ENCODE measurements at regions not wholly inside any gene's neighbourhood (a gene's known extent, or its start where the extent isn't known, plus 50 kb on each side); places are given as distances from the start of the nearest gene placed in this dataset.

GRCh38 chr2:201536754-201537153 is 85.2 kb downstream of the STRADB start:
- no peaks in the 10 kb centered on the region for H3K79me1 ChIP-seq (ENCODE audit: low read depth, low read length)
- no peak overlapping the region for H3K4me3 ChIP-seq (ENCODE audit: extremely low read depth in 1 of 4, insufficient read depth in 2 of 4, low read depth in 3 of 4, low read length in 4 of 4)
- H2BK5ac ChIP-seq (ENCODE audit: low read depth, low read length) = no peak overlapping the region
- no peak overlapping the region for H2BK15ac ChIP-seq (ENCODE audit: low read length)
- H3K79me2 ChIP-seq (ENCODE audit: control insufficient read depth in 1 of 2, insufficient read depth in 2 of 2, low read length in 2 of 2) = no peaks in the 10 kb centered on the region
- WGBS, 2 experiments (ENCODE audit: extremely low coverage in 1 of 2, insufficient coverage in 1 of 2, insufficient read length in 1 of 2, insufficient replicate concordance in 2 of 2, low coverage in 1 of 2, low lambda C conversion rate in 2 of 2, missing lambda C conversion rate in 1 of 2) = 96% methylated on average over 1 of the region's 1 CpG; no CpG with 5 or more reads in 1 of the 2 experiments
- H3K56ac ChIP-seq (replicated peaks; ENCODE audit: insufficient read length, low read depth, low read length) = no peak overlapping the region
- DNase-seq (ENCODE audit: low read depth in 1 of 2, low spot score in 2 of 2) (no peak), FAIRE-seq (no peak)
- H3K27ac ChIP-seq (ENCODE audit: low read depth, low read length) = no peak overlapping the region
- H2AFZ ChIP-seq (ENCODE audit: low read length) = no peak overlapping the region
- no peak overlapping the region for H3K4ac ChIP-seq (replicated peaks; ENCODE audit: insufficient read length, low read depth, low read length)
- no peak overlapping the region for H2BK20ac ChIP-seq (ENCODE audit: low read length)
- TF ChIP-seq CEBPB (IDR thresholded peaks at IDR 0.05; ENCODE audit: low read depth, low read length) = no peak
- TF ChIP-seq GTF2F1 (IDR thresholded peaks at IDR 0.05; ENCODE audit: borderline replicate concordance, low read depth, low read length) = no peak
- TF ChIP-seq JUND (IDR thresholded peaks at IDR 0.05; ENCODE audit: low read length) = no peak
- TF ChIP-seq CHD1 (IDR thresholded peaks at IDR 0.05; ENCODE audit: low read depth, low read length) = no peak
- TF ChIP-seq CREB1 (IDR thresholded peaks at IDR 0.05) = no peak
- no peak overlapping the region for H3K14ac ChIP-seq (ENCODE audit: insufficient read length)
- H4K8ac ChIP-seq (ENCODE audit: extremely low read depth, insufficient read depth, low read length) = no peak overlapping the region
- H3K18ac ChIP-seq (ENCODE audit: extremely low read depth, low read length) = no peak overlapping the region
- POLR2A ChIA-PET (ENCODE audit: partially characterized antibody) = no interaction called here
- H3K36me3 ChIP-seq (ENCODE audit: control insufficient read depth in 2 of 4, insufficient read depth in 4 of 4, low read length in 3 of 4) = no peaks in the 10 kb centered on the region
- H2BK12ac ChIP-seq (ENCODE audit: low read depth, low read length) = no peak overlapping the region
- H3K27me3 ChIP-seq (replicated peaks in 1 of 4; ENCODE audit: control insufficient read depth in 3 of 4, extremely low read depth in 1 of 4, insufficient read depth in 3 of 4, low read length in 3 of 4) = no peaks in the 10 kb centered on the region
- no peak overlapping the region for H3K9ac ChIP-seq (replicated peaks in 1 of 4; ENCODE audit: extremely low read depth in 1 of 4, low read depth in 3 of 4, low read length in 3 of 4)
- peaks cover 2 to 8% of the 10 kb centered on the region in 2 experiments; a peak in 2 of 4 replicates for H3K9me3 ChIP-seq (ENCODE audit: insufficient read depth in 2 of 2, low read depth in 1 of 2, low read length in 1 of 2)
- no peaks in the 10 kb centered on the region for H3K23me2 ChIP-seq (ENCODE audit: low read depth, low read length)
- CTCF ChIA-PET (ENCODE audit: partially characterized antibody) = no interaction called here
- H4K5ac ChIP-seq (ENCODE audit: insufficient read length, low read depth, low read length) = no peak overlapping the region
- H4K91ac ChIP-seq (replicated peaks; ENCODE audit: insufficient read length, low read length) = no peak overlapping the region
- no peaks in the 10 kb centered on the region for H4K20me1 ChIP-seq (replicated peaks in 1 of 2; ENCODE audit: control insufficient read depth in 1 of 2, insufficient read depth in 2 of 2, low read length in 2 of 2)
- H3K4me1 ChIP-seq (replicated peaks in 1 of 4; ENCODE audit: control insufficient read depth in 3 of 4, insufficient read depth in 4 of 4, low read length in 3 of 4) = no peaks in the 10 kb centered on the region
- no peak overlapping the region for H2AK5ac ChIP-seq (ENCODE audit: low read depth, low read length)
- H3K23ac ChIP-seq (ENCODE audit: insufficient read length) = no peak overlapping the region
- no peak overlapping the region for H3K4me2 ChIP-seq (ENCODE audit: insufficient read depth in 1 of 2, low read depth in 2 of 2, low read length in 2 of 2)
- H2BK120ac ChIP-seq (replicated peaks; ENCODE audit: low read depth, low read length) = no peak overlapping the region
